ENCODE measurements at regions not wholly inside any gene's neighbourhood (a gene's known extent, or its start where the extent isn't known, plus 50 kb on each side); places are given as distances from the start of the nearest gene placed in this dataset.
A peak's percentile ranks its signal among the peaks of the same experiment; 100 is the strongest.

GRCh38 chr6:41434803-41435481 is 99.5 kb downstream of the NCR2 start:
- DNase-seq (no peak), ATAC-seq (replicated peaks) (no peak)
- Mint-ChIP-seq H3K4me3 (no peak overlapping the region), H3K36me3 (ENCODE audit: insufficient read depth) (peaks cover 7% of the 10 kb centered on the region), H3K27ac (no peak overlapping the region), H3K9me3 (no peaks in the 10 kb centered on the region), H3K27me3 (peaks cover 12 to 24% of the 10 kb centered on the region in 2 donors), H3K4me1 (ENCODE audit: low read depth in 2 of 2) (peaks cover 11 to 15% of the 10 kb centered on the region in 2 donors)

GRCh38 chr6:41437604-41438003 is 102.2 kb downstream of the NCR2 start:
- Mint-ChIP-seq H3K27me3 (peaks cover 0 to 2% of the 10 kb centered on the region in 2 donors), H3K36me3 (ENCODE audit: insufficient read depth) (peaks cover 12% of the 10 kb centered on the region), H3K4me3 (no peak overlapping the region), H3K27ac (no peak overlapping the region), H3K4me1 (ENCODE audit: low read depth in 2 of 2) (peaks cover 31 to 38% of the 10 kb centered on the region in 2 donors), H3K9me3 (no peaks in the 10 kb centered on the region)
- ATAC-seq (replicated peaks) = no peak
- DNase-seq = no peak

- H3K27ac Mint-ChIP-seq = no peak overlapping the region
- no peaks in the 10 kb centered on the region for H3K9me3 Mint-ChIP-seq
- DNase-seq (no peak), ATAC-seq (replicated peaks) (no peak)
- peaks cover 3 to 5% of the 10 kb centered on the region in 2 donors for H3K27me3 Mint-ChIP-seq
- H3K4me3 Mint-ChIP-seq = peak overlapping the region in 1 of 2 donors; percentile 79
- H3K36me3 Mint-ChIP-seq (ENCODE audit: insufficient read depth) = peaks cover 13% of the 10 kb centered on the region
- peaks cover 31 to 40% of the 10 kb centered on the region in 2 donors for H3K4me1 Mint-ChIP-seq (ENCODE audit: low read depth in 2 of 2)
Observed at GRCh38 chr6:41438746-41439145, 103.3 kb downstream of the NCR2 start.

- ATAC-seq (replicated peaks) (peak; percentile 83), DNase-seq (peak in 1 of 3 experiments; percentile 29)
- Mint-ChIP-seq H3K27ac (peak overlapping the region; percentile 25 to 36), H3K4me1 (ENCODE audit: low read depth in 2 of 2) (peaks cover 37 to 44% of the 10 kb centered on the region in 2 donors), H3K27me3 (peaks cover 13 to 15% of the 10 kb centered on the region in 2 donors), H3K36me3 (ENCODE audit: insufficient read depth) (peaks cover 13% of the 10 kb centered on the region), H3K4me3 (peak overlapping the region; percentile 71 to 79), H3K9me3 (no peaks in the 10 kb centered on the region)
Observed at GRCh38 chr6:41439524-41440418, 104.4 kb downstream of the NCR2 start.

GRCh38 chr6:41440958-41441357 is 105.2 kb upstream of the FOXP4 start:
- Mint-ChIP-seq H3K27me3 (peaks cover 22% of the 10 kb centered on the region in 2 donors), H3K27ac (peak overlapping the region in 1 of 2 donors; percentile 36), H3K4me1 (ENCODE audit: low read depth in 2 of 2) (peaks cover 37 to 44% of the 10 kb centered on the region in 2 donors), H3K36me3 (ENCODE audit: insufficient read depth) (peaks cover 13% of the 10 kb centered on the region), H3K9me3 (no peaks in the 10 kb centered on the region), H3K4me3 (peak overlapping the region; percentile 71 to 79)
- no peak for DNase-seq
- no peak for ATAC-seq (replicated peaks)

- peaks cover 37 to 44% of the 10 kb centered on the region in 2 donors for H3K4me1 Mint-ChIP-seq (ENCODE audit: low read depth in 2 of 2)
- DNase-seq (no peak), ATAC-seq (replicated peaks) (peak; percentile 72)
- H3K27me3 Mint-ChIP-seq = peaks cover 22% of the 10 kb centered on the region in 2 donors
- H3K9me3 Mint-ChIP-seq = no peaks in the 10 kb centered on the region
- peaks cover 13% of the 10 kb centered on the region for H3K36me3 Mint-ChIP-seq (ENCODE audit: insufficient read depth)
- peak overlapping the region; percentile 36 to 56 for H3K27ac Mint-ChIP-seq
- H3K4me3 Mint-ChIP-seq = peak overlapping the region; percentile 71 to 79
Observed at GRCh38 chr6:41441598-41442351, 104.4 kb upstream of the FOXP4 start.

GRCh38 chr6:41442352-41442672 is 103.9 kb upstream of the FOXP4 start:
- no peak for DNase-seq
- H3K4me3 Mint-ChIP-seq = peak overlapping the region; percentile 54 to 71
- peaks cover 10% of the 10 kb centered on the region for H3K36me3 Mint-ChIP-seq (ENCODE audit: insufficient read depth)
- ATAC-seq (replicated peaks) = no peak
- no peaks in the 10 kb centered on the region for H3K9me3 Mint-ChIP-seq
- no peak overlapping the region for H3K27ac Mint-ChIP-seq
- H3K4me1 Mint-ChIP-seq (ENCODE audit: low read depth in 2 of 2) = peaks cover 37 to 44% of the 10 kb centered on the region in 2 donors
- H3K27me3 Mint-ChIP-seq = peaks cover 22 to 25% of the 10 kb centered on the region in 2 donors

GRCh38 chr6:41442800-41443501 is 103.2 kb upstream of the FOXP4 start:
- Mint-ChIP-seq H3K4me1 (ENCODE audit: low read depth in 2 of 2) (peaks cover 37 to 44% of the 10 kb centered on the region in 2 donors), H3K4me3 (peak overlapping the region; percentile 54 to 71), H3K9me3 (no peaks in the 10 kb centered on the region), H3K27ac (no peak overlapping the region), H3K36me3 (ENCODE audit: insufficient read depth) (peaks cover 10% of the 10 kb centered on the region), H3K27me3 (peaks cover 22 to 30% of the 10 kb centered on the region in 2 donors)
- no peak for ATAC-seq (replicated peaks)
- no peak for DNase-seq

- Mint-ChIP-seq H3K9me3 (no peaks in the 10 kb centered on the region), H3K4me3 (no peak overlapping the region), H3K36me3 (ENCODE audit: insufficient read depth) (peaks cover 10% of the 10 kb centered on the region), H3K27me3 (peaks cover 22 to 30% of the 10 kb centered on the region in 2 donors), H3K27ac (no peak overlapping the region), H3K4me1 (ENCODE audit: low read depth in 2 of 2) (peaks cover 37 to 43% of the 10 kb centered on the region in 2 donors)
- DNase-seq (no peak), ATAC-seq (replicated peaks) (no peak)
Observed at GRCh38 chr6:41443616-41444525, 102.3 kb upstream of the FOXP4 start.

- H3K36me3 Mint-ChIP-seq (ENCODE audit: insufficient read depth) = peaks cover 6% of the 10 kb centered on the region
- H3K4me3 Mint-ChIP-seq = no peak overlapping the region
- no peak for DNase-seq
- peaks cover 23 to 33% of the 10 kb centered on the region in 2 donors for H3K4me1 Mint-ChIP-seq (ENCODE audit: low read depth in 2 of 2)
- no peak overlapping the region for H3K27ac Mint-ChIP-seq
- ATAC-seq (replicated peaks) = no peak
- peaks cover 22 to 30% of the 10 kb centered on the region in 2 donors for H3K27me3 Mint-ChIP-seq
- no peaks in the 10 kb centered on the region for H3K9me3 Mint-ChIP-seq
Observed at GRCh38 chr6:41445261-41445660, 100.9 kb upstream of the FOXP4 start.

- H3K27me3 Mint-ChIP-seq = peaks cover 22 to 30% of the 10 kb centered on the region in 2 donors
- H3K27ac Mint-ChIP-seq = no peak overlapping the region
- no peak for DNase-seq
- H3K4me1 Mint-ChIP-seq (ENCODE audit: low read depth in 2 of 2) = peaks cover 14 to 24% of the 10 kb centered on the region in 2 donors
- H3K4me3 Mint-ChIP-seq = no peak overlapping the region
- peaks cover 6% of the 10 kb centered on the region for H3K36me3 Mint-ChIP-seq (ENCODE audit: insufficient read depth)
- no peaks in the 10 kb centered on the region for H3K9me3 Mint-ChIP-seq
- no peak for ATAC-seq (replicated peaks)
Observed at GRCh38 chr6:41446132-41446531, 100.0 kb upstream of the FOXP4 start.

- peaks cover 7 to 19% of the 10 kb centered on the region in 2 donors for H3K4me1 Mint-ChIP-seq (ENCODE audit: low read depth in 2 of 2)
- peaks cover 22 to 30% of the 10 kb centered on the region in 2 donors for H3K27me3 Mint-ChIP-seq
- ATAC-seq (replicated peaks) (no peak), DNase-seq (no peak)
- H3K9me3 Mint-ChIP-seq = no peaks in the 10 kb centered on the region
- no peak overlapping the region for H3K4me3 Mint-ChIP-seq
- no peak overlapping the region for H3K27ac Mint-ChIP-seq
- H3K36me3 Mint-ChIP-seq (ENCODE audit: insufficient read depth) = peaks cover 3% of the 10 kb centered on the region
Observed at GRCh38 chr6:41446907-41447545, 99.2 kb upstream of the FOXP4 start.
